HG03175 (cell line): ENCODE measurements at regions not wholly inside any gene's neighbourhood (a gene's known extent, or its start where the extent isn't known, plus 50 kb on each side); places are given as distances from the start of the nearest gene placed in this dataset.
A peak's percentile ranks its signal among the peaks of the same experiment; 100 is the strongest.

Source experiments
- ATAC-seq: cut with Tn5 transposase; IDR thresholded peaks from one replicate; pipeline ENCODE4 v1.9.1; 2021; ENCODE audit warnings: mild to moderate bottlenecking, moderate library complexity; ENCODE audit not compliant: unreplicated experiment

DNA sequence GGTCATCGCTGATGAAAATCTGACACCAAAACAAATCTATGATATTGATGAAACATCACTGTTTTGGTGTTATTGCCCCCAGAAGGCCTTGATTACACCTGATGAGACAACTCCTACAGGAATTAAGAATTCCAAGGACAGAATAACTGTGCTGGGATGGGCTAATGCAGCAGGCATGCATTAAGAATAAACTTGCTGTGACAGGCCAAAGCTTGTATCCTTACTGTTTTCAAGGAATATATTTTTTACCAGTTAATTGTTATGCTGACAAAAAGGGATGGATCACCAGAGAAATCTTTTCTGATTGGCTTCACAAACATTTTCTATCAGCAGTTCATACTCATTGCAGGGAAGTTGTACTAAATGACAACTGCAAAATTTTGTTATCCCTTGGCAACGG, 278.2 kb downstream of the IKZF2 start:
- no peak for ATAC-seq

DNA sequence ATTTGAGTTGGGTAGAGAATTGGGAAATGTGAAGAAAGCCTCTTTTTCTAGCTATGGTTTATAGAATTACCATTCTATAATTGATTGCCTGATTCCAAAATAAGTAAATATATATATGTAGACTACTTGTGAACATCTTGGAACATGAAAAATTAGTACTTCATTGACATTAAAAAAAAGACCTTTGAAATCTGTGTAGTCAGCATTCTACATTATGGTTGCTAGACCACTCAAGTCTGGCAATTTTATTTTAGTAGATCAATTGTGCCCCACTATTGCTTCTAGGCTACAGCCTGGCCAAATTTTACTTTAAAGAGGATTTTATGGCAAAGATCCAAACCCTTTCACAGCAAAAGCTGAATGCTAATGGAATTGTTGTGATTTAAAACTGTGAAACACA, 279.8 kb downstream of the IKZF2 start:
- no peak for ATAC-seq

DNA sequence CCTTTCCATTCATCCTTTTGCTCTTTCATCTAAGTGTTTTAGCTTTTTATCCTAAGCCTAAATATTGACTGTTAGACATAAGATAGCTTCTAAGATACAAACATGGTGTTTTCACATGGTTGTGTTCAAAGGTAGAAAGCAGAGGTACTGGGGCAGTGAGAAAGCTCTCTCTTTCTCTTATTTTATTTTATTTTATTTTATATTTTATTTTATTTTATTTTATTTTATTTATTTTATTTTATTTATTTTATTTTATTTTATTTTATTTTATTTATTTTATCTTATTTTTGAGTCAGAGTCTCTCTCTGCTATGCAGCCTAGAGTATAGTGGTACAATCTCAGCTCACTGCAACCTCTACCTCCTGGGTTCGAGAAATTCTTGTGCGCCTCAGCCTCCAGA, 287.2 kb downstream of the IKZF2 start:
- ATAC-seq, result no peak

DNA sequence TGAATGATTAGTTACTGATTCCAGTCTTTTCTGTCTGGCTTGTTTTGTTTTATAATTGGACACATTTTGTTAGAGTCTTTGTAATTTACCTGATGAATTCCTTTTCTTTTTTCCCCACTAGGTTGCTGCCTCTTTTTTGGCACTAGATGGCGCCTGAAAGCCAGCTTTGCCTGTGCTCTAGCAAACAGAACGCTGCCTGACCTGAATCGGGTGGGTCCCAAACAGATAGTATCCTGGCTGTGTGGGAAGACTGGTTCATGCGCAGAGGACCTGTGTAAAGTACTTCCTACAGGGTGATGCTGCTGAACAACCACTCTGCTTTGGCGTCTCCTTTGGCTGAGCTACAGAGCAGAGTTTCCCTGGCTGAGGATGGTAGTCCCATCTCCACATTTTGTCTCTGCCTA, 288.2 kb downstream of the IKZF2 start:
- ATAC-seq, result no peak

DNA sequence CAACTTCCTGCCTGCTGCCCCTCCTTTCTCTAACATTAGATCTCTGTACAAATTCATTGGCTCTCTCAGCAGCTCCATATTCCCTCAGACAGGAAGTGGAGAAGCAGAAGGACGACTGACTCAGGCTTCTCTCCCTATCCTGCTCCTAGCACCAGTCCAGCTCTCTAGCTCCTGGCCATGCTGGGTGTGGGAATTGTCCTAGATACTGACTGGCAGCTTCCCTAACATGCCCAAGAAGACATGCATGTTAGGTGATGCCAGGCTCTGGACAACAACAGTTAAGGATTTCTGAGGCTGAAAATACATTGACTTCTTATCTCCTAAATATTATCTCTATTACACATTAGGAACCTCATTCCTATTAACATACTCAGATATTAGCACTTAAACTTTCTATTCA, 292.9 kb downstream of the IKZF2 start:
- no peak for ATAC-seq

DNA sequence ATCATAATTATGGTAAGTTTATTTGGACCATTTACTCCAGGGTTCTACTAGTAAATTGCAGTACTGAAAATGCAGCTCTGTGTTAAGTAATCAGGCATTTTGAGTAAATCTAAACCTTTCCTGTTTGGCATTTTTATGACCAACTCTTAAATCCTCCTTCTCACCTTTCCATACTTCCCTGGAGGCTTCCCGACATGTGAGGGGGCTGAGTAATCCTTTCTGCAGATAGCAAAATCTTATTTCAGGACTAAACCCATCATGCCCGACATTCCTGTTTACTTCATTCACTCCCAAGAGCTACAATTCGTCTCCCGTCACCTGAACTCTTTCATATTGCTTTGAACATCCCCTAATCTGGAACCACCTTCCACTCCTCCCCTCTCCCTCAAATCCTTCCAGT, 296.6 kb downstream of the IKZF2 start:
- no peak for ATAC-seq

DNA sequence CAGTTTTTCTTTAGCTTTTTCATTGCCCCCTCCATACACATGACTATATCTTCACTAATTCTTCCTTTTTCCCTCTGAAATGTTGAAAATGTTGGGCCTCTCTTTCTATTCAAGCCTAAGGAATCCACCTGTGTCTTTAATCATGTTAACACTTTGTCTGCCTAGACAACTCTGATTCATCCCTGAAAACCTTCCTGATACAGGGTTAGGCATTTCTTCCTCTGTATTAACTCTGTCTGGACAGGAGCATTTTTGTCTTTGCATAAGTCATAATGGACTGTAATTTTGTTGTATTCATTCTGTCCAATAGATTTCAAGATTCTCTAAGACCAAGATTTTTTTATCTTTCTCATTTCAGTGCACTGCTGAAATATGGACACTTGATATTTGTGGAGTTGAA, 297.3 kb downstream of the IKZF2 start:
- ATAC-seq, result no peak

DNA sequence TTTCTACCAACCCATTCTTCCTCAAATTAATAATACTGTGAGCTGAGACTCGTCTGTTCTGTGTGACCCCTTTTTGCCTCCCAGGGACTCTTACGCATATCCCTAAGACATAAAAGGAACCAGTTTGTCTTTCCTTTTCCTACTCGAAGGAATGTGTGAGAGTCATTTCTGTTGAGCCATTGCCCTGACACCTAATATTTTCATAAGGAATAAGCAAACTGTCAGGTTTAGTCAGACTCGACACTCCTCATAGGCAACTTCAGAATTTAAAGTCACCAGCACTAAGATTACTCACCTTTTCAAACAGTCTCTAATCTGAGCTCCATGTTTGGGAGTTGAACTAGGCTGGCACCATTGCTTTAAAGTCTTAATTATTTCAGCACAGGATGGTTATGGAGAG, 305.5 kb downstream of the IKZF2 start:
- no peak for ATAC-seq

DNA sequence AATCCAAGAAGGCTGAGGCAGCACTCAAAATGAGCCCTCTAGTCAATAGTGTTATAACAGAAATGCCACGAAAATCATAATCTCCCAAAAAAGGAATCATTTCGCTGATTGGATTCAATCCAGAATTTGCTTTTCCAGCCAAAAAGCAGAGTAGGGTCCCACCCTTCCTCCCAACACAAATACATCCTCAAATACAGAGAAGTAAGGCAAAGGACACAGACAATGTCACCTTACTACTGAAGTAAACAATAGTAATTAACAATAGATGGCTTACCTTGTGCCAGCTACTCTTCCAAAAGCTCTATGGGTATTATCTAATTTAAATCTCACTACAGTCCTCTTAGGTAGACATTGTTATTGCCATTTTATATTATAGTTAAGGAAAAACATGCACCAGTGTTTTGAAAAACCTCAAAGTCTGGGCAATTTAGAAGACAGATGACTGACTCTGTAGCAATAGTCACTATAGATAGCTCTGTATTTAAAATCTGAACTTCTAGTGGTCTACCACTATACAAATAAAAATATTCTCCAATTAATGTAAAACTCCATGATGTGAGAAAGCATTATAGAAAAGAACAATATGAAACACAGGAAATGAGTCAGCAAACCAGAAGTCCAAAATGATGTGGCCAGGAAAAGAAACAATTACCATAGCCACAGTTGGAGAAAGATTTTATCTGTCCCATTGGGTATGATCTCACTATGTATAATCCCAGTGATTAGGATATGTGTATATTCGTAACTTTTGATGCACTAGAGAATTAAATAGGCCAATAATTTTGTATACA, 305.0 kb upstream of the ERBB4 start:
- no peak for ATAC-seq

DNA sequence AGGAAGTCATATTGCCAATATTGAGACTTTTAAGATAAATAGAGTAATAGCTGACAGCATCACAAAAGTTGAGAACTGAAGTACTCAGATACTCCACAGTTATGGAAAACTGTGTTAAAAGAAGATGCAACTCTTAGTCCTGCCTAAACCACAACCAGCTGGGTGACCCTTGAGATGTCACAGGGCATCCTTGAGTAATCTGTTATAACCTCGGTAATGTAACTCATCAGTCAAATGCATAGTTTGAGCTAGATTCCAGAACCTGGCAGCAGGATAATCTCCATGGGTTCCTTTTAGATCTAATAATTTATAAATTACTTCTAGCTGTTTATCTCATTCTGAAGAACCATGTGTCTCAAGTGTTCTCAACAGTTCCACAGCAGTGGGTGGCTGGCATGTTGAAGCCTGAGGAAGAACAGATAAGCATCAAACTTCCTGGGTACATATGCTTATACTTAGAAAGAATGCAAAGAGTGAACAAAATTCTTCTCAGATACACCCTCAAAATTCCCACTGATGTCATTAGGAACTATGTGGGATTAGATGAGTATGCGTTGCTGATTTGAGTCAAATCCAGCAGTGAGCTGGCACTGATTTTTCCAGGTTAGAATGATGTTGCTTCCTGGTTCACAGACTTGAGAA, 304.1 kb upstream of the ERBB4 start:
- no peak for ATAC-seq

DNA sequence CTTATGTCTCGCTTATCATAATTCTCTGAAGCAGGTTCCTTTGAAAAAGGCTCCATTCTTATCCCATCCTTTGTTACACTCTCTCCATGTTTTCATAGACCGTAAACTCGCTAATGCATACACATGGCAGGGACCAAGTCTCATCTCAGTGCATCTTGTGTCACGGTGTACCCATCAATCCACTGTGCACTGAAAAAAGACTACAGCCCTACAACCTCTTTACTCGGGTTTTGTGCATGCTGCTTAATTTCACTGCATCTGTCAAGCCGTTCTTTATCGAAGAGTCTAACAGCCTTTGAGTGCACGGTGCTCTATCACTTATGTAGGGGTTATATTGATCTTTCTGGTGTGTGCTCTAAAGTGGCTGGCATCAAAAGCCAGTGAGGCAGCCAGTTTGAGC, 302.9 kb upstream of the ERBB4 start:
- ATAC-seq, result no peak

DNA sequence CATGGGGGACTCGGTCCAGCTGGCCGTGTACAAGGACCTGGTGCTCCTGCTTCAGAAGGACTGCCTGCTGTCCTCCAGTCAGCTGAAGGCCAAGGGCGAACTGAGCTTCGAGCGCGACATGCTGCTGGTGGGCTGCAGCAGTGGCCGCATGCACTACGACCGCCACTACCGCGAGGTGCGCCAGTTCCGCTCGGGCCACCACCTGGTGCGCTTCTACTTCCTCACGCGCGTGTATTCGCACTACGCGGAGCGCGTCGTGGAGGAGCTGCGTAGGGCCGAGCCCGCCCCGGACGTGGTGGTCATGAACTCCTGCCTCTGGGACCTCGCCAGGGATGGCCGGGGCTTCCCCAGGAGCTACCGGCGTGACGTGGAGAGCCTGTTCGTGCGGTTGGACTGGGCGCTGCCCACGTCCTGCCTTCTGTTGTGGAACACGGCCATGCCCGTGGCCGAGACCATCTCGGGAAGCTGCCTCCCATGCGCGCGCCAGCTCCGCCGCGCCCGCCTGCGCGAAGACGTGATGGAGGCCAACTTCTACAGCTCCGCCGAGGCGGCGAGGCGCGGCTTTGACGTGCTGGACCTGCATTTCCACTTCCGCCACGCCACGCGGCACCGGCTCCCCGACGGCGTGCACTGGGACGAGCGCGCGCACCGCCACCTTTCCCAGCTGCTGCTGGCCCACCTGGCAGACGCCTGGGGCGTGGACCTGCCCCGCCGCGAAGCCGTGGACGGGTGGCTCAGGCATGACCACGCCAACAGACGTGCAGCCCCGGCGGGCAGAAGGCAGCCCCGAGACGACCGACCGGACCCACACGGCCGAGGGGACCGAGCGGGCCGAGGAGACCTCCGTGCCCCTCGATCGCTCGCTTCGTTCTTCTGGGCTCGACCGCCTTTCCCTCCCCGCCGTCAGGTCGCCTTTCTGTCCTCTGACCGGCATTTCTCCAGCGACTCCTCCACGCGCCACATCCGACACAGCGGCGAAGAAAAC, 293.9 kb upstream of the ERBB4 start:
- no peak for ATAC-seq

DNA sequence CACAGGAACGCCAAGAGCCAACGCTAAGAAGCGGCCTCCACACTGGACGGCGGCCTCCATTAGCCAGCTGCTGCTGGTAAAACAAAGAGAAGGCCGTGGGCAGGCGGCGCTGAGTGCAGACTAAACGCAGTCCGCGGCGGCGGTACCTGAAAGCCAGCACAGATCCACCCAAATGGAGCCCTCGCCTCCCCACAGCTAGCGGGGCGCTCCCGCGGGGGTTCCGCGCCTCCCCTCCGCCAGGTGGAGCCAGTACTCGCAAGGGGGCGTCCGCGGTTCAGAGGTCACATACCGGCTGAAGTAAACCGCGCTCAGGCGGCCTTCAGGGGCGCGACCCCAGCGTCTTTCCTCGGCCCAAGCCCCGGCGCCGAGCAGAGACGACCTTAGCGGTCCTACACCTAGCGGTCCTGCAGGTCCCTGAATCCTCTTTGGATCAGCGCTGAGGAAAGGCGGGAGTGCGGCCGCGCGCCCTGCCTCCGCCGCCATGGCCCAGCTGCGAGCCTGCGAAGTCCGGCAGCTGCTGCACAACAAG, 293.1 kb upstream of the ERBB4 start:
- ATAC-seq, result no peak

DNA sequence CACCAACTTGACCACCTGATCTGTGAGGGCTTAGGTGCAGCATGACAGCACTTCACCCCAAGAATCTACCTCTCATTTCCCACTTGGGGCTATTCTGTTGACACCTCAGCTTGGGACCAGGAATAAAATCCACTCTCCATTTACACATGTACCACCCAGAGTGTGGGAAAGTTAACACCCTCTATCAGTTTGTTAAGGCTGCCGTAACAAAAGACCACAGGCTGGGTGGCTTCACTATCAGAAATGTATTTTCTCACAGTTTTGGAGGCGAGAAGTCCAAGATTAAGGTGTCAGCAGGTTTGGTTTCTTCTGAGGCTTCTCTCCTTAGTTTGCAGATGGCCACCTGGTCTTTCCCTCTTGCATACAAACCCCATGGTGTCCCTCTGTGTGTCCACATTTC, 277.7 kb upstream of the ERBB4 start:
- no peak for ATAC-seq

DNA sequence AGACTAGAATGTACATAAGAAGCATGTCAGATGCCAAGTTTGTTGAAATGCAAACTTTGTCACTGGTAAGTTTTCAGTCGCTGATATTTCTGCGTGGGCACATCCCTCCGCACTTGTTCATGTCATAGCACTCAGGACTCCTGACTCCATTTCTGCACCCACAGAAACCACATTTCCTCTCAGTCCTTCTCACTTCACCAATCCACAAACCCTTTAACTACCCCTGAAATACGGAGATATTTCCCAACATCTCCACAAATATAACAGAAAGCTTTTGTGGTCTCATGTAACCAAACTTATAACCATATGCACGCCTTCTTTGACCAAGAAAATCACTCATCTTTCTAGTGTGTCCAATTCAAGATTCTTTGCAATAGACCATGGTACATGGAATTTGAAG, 276.9 kb upstream of the ERBB4 start:
- ATAC-seq, result peak; percentile 41

DNA sequence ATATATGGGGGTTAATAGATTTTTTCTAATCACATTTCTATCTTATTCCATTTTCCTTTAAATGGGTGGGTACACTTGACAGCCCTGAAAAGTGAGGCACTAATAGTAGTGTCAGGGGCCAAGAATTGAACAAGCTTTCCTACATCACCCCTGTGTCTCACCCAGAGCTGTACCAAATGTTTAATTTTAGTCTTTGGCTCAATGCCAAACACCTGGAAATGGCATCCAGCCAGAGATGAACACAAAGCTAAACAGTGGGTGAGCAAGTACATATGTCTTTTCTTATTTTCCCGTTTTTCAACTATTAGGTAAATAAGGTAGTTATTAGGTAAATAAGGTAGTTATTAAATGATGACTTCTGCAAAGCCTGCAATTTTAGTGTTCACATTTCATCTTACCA, 276.3 kb upstream of the ERBB4 start:
- ATAC-seq, result no peak

DNA sequence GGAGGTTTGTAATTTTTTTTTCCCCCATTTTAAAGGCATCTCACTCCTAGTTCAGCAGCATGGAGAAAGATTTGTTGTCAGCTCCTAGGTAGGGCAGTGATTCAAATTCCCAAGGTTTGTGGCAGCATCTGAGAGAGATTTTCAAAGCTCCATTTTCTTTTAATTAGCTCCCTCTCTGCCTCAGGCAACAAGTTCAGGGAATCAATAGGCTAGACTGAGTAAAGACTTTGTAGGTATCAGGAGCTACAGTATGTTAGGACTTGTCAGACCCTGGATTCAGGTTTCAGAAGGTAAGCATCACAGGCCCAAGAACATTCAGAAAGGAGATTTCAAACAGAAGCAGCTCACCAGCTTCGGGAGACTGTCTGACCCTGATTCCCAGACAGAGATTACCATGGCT, 273.3 kb upstream of the ERBB4 start:
- no peak for ATAC-seq

DNA sequence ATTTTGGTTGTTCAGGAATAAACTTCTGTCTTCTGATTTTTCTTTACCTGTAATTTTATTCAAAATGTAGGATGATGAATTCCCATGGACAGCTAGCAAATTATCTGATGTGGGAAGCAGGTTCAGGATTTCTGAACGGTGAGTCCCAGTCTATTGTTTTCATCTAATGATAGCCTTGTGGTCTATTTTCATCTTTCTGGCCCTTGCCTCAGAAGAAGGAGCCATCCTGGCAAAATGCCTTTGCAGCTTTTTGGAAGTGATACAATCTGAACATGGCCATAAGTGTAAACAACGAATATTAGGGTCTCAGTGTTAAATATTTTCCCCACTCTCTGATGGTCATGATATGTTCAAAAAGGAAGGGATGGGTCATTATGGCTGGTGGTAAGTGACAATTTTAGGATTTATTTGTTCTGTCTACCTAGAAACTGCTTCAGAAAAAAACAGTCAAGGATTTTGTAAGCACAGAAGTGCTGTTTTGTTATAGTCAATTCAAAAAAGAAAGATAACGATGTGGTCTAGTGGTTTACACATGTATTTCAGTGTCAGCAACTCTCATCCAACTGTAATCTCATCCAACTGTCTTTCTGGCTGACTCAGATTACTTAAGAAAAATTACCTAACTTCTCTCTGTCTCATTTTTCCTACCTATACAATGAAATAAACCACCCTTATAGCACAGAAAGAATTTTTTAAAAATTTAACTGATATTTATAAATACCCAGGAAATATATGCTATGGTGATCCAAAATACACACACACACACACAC, 272.6 kb upstream of the ERBB4 start:
- no peak for ATAC-seq

DNA sequence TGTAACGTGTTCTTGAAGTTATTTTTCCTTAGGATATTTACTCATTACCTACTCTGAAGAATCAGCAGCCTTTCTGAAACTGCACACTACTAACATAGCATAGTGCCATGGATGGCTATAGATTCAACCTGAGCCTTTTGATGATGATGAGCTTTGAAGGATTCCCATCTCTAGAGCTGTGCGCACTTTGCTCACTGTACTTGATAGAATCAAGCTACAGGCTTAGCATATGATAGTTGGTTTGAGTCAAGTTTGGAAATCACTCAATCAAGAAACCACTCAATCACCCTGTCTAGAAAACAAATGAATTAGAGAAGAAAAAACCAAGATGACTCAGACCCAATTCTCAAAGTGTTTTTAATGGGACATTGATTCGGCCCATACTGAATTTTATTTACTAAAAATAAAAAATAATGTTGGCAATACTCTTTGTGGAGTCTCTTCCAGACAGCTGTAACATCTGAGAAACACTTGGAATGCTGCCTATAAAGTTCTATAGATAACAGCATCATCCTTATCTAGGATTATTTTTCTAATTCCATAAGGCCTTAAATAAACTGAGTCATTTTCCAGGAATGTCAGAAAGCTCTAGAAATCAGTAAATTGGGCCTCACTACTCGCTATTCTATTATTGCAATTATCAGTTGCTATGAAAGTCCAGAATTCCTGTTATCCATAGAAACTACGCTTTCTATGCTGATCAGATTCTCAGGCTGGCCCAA, 259.0 kb upstream of the ERBB4 start:
- no peak for ATAC-seq

DNA sequence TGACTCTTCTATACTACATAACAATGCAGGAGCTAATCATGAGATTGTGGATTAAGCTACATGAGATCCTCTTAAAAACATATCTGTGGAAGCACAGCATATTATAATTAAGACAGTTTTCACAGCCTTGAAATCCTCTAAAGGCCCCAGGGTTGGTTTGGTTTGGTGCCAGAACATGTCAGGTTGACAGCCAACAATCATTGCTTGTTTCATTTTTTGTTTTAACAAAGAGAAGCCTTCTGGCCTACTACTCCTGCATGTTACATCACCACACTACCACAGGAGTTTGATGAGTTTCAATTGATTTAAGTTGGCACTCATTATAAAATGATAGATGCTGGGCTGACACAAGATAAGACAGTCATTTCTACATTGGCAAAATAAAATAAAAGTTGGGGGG, 255.9 kb upstream of the ERBB4 start:
- ATAC-seq, result no peak
